ENCODE measurements at regions not wholly inside any gene's neighbourhood (a gene's known extent, or its start where the extent isn't known, plus 50 kb on each side); places are given as distances from the start of the nearest gene placed in this dataset.

DNA sequence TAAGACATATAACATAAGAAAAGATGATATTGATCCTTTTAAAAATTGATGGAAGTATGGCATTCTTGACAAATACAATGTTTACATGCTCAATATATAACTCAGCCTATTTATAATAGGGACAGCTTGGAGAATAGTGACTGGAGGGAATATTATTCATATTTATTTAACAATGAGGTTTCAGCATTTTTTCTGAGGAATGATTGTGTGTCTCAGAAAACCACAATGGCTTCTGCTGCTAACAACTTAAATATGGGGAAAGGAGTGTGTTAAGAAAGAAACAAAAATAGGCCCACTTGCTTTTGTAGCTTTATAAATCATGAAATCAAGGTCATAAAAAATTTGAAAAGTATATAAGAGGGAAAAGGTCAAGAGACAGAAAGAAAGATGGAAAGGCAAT is 163.2 kb upstream of the TBX18 start:
- intact Hi-C loops (cut with DNase I), result no loop called here
- ATAC-seq, result no peak
- TF ChIP-seq, protein P1, sequence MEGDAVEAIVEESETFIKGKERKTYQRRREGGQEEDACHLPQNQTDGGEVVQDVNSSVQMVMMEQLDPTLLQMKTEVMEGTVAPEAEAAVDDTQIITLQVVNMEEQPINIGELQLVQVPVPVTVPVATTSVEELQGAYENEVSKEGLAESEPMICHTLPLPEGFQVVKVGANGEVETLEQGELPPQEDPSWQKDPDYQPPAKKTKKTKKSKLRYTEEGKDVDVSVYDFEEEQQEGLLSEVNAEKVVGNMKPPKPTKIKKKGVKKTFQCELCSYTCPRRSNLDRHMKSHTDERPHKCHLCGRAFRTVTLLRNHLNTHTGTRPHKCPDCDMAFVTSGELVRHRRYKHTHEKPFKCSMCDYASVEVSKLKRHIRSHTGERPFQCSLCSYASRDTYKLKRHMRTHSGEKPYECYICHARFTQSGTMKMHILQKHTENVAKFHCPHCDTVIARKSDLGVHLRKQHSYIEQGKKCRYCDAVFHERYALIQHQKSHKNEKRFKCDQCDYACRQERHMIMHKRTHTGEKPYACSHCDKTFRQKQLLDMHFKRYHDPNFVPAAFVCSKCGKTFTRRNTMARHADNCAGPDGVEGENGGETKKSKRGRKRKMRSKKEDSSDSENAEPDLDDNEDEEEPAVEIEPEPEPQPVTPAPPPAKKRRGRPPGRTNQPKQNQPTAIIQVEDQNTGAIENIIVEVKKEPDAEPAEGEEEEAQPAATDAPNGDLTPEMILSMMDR (IDR thresholded peaks at IDR 0.05), result no peak

DNA sequence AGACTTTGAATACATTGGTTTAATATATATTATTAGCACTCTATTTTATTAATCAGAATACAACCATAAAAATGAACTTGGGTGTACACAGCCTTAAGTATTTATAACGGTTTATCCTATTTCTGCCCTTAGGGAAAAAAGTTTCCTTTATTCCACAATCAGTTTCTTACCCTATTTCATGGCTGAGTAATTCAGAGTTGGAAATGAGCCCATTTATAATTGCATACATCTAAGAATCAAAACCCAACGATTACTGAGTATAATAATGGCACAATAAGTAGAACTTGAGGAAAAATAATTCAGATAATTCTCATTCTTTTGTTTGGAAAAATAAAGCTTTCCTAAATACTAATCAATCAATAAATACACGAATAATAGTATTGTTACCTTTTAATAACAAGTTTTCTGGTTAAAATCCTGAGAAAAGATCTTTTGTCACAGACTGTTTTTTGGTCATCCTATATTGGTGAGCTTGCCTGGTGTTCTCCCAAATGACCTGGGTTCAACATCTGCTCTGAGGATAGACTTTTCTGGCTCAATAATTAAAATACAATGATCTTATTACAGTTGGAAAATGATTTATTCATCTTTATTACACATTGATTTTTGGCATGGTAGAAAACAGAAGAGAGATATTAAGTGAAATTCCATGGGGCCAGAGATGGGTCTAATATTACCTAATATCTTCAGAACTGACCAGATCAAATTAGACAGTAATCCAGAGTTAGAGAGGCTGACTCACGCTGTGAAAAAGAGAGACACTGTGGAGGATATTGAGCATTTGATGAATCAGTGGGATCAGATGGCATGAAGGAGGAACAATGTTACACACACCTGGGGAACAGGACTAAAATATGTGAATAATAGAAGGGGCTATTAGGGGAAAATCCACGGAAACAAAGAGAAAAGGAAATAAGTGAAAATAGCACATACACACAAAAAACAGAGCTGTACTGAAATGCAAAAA is 162.1 kb upstream of the TBX18 start:
- intact Hi-C loops (cut with DNase I), result no loop called here
- H3K36me3 ChIP-seq (replicated peaks in 1 of 2; ENCODE audit: insufficient read depth in 1 of 2, low read depth in 2 of 2), result no peaks in the 10 kb centered on the region
- H3K4me1 ChIP-seq, result no peaks in the 10 kb centered on the region
- no peak for ATAC-seq
- no peak for TF ChIP-seq POLR2A (IDR thresholded peaks at IDR 0.05)
- TF ChIP-seq, protein P1 (IDR thresholded peaks at IDR 0.05), result no peak
- no peak overlapping the region for H3K27ac ChIP-seq
- no peak overlapping the region for H3K4me3 ChIP-seq
- H3K9me3 ChIP-seq, result no peaks in the 10 kb centered on the region
- WGBS, 2 donors, result 51 to 56% methylated on average over 5 of the region's 5 CpGs
- no peaks in the 10 kb centered on the region for H3K27me3 ChIP-seq
- DNase-seq, result no peak

More for the DNA sequence above, 163.2 kb upstream of the TBX18 start:
- no peak for DNase-seq
- Histone ChIP-seq H3K27ac (no peak overlapping the region), H3K4me3 (no peak overlapping the region), H3K27me3 (no peaks in the 10 kb centered on the region), H3K9me3 (no peaks in the 10 kb centered on the region), H3K4me1 (no peaks in the 10 kb centered on the region), H3K36me3 (replicated peaks in 1 of 2; ENCODE audit: insufficient read depth in 1 of 2, low read depth in 2 of 2) (no peaks in the 10 kb centered on the region)

DNA sequence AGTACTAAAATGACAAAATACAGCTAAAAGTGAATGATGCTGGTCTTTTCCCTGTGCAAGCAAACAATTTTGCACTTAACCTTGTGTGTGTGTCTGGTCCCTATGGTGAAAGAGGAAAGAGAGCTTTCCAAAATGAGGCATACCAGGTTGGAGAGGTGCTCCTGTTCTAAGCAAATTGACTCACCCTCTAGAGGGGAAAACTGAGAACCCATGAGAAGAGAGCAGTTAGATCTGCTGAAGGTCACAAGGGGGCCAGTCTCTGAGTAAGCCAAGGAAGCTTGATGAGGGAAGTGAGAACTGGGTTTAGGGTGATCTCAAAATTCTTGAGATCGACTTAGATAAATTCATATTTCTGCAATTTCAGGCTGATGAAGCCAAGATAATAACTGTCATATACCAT is 157.5 kb upstream of the TBX18 start:
- H3K4me3 ChIP-seq, result no peak overlapping the region
- intact Hi-C loops (cut with DNase I), result no loop called here
- no peaks in the 10 kb centered on the region for H3K36me3 ChIP-seq (replicated peaks in 1 of 2; ENCODE audit: insufficient read depth in 1 of 2, low read depth in 2 of 2)
- no peak overlapping the region for H3K27ac ChIP-seq
- ATAC-seq (no peak), DNase-seq (no peak)
- TF ChIP-seq, protein P1 (IDR thresholded peaks at IDR 0.05), result no peak
- TF ChIP-seq POLR2A (IDR thresholded peaks at IDR 0.05), result no peak
- H3K27me3 ChIP-seq, result no peaks in the 10 kb centered on the region
- no peaks in the 10 kb centered on the region for H3K4me1 ChIP-seq
- WGBS, 2 donors, result 81 to 83% methylated on average over 1 of the region's 1 CpG
- H3K9me3 ChIP-seq, result no peaks in the 10 kb centered on the region

DNA sequence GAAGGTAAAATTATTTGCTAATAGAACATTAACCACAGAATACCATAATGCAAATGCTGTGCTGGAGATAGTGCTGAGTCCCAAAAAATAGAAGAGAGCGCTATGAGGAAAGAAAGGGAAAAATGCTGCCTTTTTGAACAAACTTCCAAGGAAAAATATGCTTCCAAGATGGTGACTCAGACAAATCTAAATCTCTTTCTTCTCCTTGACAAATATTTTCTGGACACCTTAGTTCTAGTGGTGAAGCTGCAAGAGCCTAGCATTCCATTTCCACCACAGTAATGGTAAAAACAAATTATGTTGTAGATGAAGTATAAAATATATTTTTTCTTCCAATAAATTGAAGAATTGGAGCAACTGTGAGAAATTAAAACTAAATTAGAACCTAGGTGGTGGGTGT is 155.6 kb upstream of the TBX18 start:
- DNase-seq, result no peak
- H3K4me3 ChIP-seq, result no peak overlapping the region
- no peak for ATAC-seq
- no peak overlapping the region for H3K27ac ChIP-seq
- WGBS, 2 donors, result 93 to 100% methylated on average over 1 of the region's 1 CpG
- no peaks in the 10 kb centered on the region for H3K36me3 ChIP-seq (replicated peaks in 1 of 2; ENCODE audit: insufficient read depth in 1 of 2, low read depth in 2 of 2)
- intact Hi-C loops (cut with DNase I), result no loop called here
- no peaks in the 10 kb centered on the region for H3K9me3 ChIP-seq
- TF ChIP-seq POLR2A (IDR thresholded peaks at IDR 0.05), result no peak
- TF ChIP-seq, protein P1 (IDR thresholded peaks at IDR 0.05), result no peak
- no peaks in the 10 kb centered on the region for H3K27me3 ChIP-seq
- no peaks in the 10 kb centered on the region for H3K4me1 ChIP-seq

DNA sequence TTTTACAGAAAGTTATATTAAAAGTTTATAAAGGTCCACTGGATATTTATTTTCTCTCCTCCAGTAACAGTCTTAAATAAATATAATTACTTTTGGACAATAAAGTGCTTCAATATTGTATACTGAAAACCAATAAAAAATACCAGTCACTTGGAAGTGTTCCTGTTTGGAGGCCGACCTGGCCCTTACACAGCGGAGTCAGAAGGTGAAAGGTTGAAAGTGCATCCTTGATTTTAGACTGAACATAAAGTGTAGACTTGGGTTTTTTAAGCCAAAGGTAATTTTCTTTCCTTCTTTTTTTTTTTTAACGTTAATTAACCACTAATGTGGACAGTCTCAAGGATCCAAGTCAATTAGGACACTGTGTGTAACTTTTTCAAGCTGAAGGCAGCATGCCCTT is 152.3 kb upstream of the TBX18 start:
- intact Hi-C loops (cut with DNase I), result no loop called here
- Histone ChIP-seq H3K36me3 (replicated peaks in 1 of 2; ENCODE audit: insufficient read depth in 1 of 2, low read depth in 2 of 2) (no peaks in the 10 kb centered on the region), H3K27me3 (no peaks in the 10 kb centered on the region), H3K4me1 (peaks cover 11% of the 10 kb centered on the region), H3K27ac (no peak overlapping the region), H3K9me3 (no peaks in the 10 kb centered on the region), H3K4me3 (no peak overlapping the region)
- 71 to 75% methylated on average over 3 of the region's 3 CpGs for WGBS, 2 donors
- no peak for DNase-seq
- no peak for TF ChIP-seq POLR2A (IDR thresholded peaks at IDR 0.05)
- TF ChIP-seq, protein P1 (IDR thresholded peaks at IDR 0.05), result no peak
- no peak for ATAC-seq
